Activated CD4-positive, alpha-beta T cell treated with anti-CD3 and anti-CD28 coated beads, Interleukin-2, amount 10 ng/mL, durations not matched to agents 7 days and 5 days (primary cell): ENCODE measurements at regions not wholly inside any gene's neighbourhood (a gene's known extent, or its start where the extent isn't known, plus 50 kb on each side); places are given as distances from the start of the nearest gene placed in this dataset.
"Not testable (repeated sequence)": the region's sequence is repeated elsewhere in the genome, so short reads cannot be mapped to it uniquely, and the experiment has no call there.

Experiments used
- CTCF ChIA-PET: fragments of 350-600 bp; sonication (Branson Sonifier 250); formaldehyde crosslinking; loops from one replicate; lab custom pipeline; 2021; ENCODE audit warnings: antibody characterized with exemption; lab: Charles Lee
- POLR2A ChIA-PET: fragments of 350-600 bp; sonication (Branson Sonifier 250); formaldehyde crosslinking; loops from one replicate; lab custom pipeline; 2021; ENCODE audit warnings: antibody characterized with exemption; lab: Charles Lee
- DNase-seq: peaks from one replicate; pipeline ENCODE4 v3.0.0-alpha.2; 2020
- H3K27ac Mint-ChIP-seq: one replicate; pipeline ENCODE4 v1.8.0; 2021; ENCODE audit warnings: mild to moderate bottlenecking, moderate library complexity, mixed read lengths
- H3K27me3 Mint-ChIP-seq: one replicate; pipeline ENCODE4 v1.8.0; 2021; ENCODE audit warnings: mixed read lengths
- H3K36me3 Mint-ChIP-seq: one replicate; pipeline ENCODE4 v1.8.0; 2021; ENCODE audit warnings: low read depth, mixed read lengths
- H3K4me1 Mint-ChIP-seq: one replicate; pipeline ENCODE4 v1.8.0; 2021; ENCODE audit warnings: mixed read lengths
- H3K4me3 Mint-ChIP-seq: one replicate; pipeline ENCODE4 v1.8.0; 2021; ENCODE audit warnings: mild to moderate bottlenecking, moderate library complexity, mixed read lengths
- H3K9me3 Mint-ChIP-seq: one replicate; pipeline ENCODE4 v1.8.0; 2021; ENCODE audit warnings: mixed read lengths

DNA sequence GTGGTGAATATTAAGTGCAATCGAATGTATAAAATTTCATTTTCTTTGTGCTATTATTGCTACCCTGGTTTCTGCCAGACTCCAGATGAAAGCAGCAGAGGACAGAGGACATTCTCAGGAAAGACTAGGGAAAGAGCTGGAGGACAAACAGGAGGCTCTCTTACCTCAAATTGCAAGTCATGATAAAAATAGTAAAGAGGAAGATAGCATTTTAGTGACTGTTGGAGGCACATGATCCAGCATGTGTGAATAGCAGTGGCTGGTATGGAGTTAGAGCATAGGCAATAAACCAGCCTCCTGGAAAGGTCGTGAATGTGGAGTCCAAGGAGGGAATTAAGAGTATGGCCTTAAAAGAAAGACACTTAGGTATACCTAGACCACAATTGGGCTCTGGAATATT, 1040.0 kb downstream of the STPG2 start:
- Mint-ChIP-seq H3K9me3 (no peaks in the 10 kb centered on the region), H3K4me1 (no peaks in the 10 kb centered on the region)

GRCh38 chr4:97104006-97104405, 1039.3 kb downstream of the STPG2 start:
- Mint-ChIP-seq H3K4me1 (no peaks in the 10 kb centered on the region), H3K9me3 (no peaks in the 10 kb centered on the region), H3K36me3 (no peaks in the 10 kb centered on the region), H3K27ac (no peak overlapping the region), H3K27me3 (no peaks in the 10 kb centered on the region), H3K4me3 (no peak overlapping the region)
- no peak for DNase-seq
- ChIA-PET POLR2A (no interaction called here), CTCF (no interaction called here)

More for the DNA sequence above, 1040.0 kb downstream of the STPG2 start:
- Mint-ChIP-seq H3K4me3 (no peak overlapping the region), H3K27me3 (no peaks in the 10 kb centered on the region), H3K36me3 (no peaks in the 10 kb centered on the region), H3K27ac (no peak overlapping the region)
- DNase-seq, result no peak
- CTCF ChIA-PET, result no interaction called here
- POLR2A ChIA-PET, result no interaction called here

- Mint-ChIP-seq H3K36me3 (no peaks in the 10 kb centered on the region), H3K9me3 (no peaks in the 10 kb centered on the region), H3K27me3 (no peaks in the 10 kb centered on the region), H3K4me1 (no peaks in the 10 kb centered on the region), H3K27ac (no peak overlapping the region), H3K4me3 (no peak overlapping the region)
- DNase-seq, result no peak
- ChIA-PET POLR2A (no interaction called here), CTCF (no interaction called here)
Measured at GRCh38 chr4:97104666-97105065, 1038.6 kb downstream of the STPG2 start.

- ChIA-PET POLR2A (no interaction called here), CTCF (no interaction called here)
- Mint-ChIP-seq H3K4me3 (no peak overlapping the region), H3K4me1 (no peaks in the 10 kb centered on the region), H3K27me3 (no peaks in the 10 kb centered on the region), H3K9me3 (no peaks in the 10 kb centered on the region), H3K36me3 (no peaks in the 10 kb centered on the region), H3K27ac (no peak overlapping the region)
- DNase-seq, result no peak
Measured at GRCh38 chr4:97105347-97106099, 1037.8 kb downstream of the STPG2 start.

- no peaks in the 10 kb centered on the region for H3K9me3 Mint-ChIP-seq
- no peaks in the 10 kb centered on the region for H3K27me3 Mint-ChIP-seq
- H3K36me3 Mint-ChIP-seq, result no peaks in the 10 kb centered on the region
- no peaks in the 10 kb centered on the region for H3K4me1 Mint-ChIP-seq
- POLR2A ChIA-PET, result no interaction called here
- CTCF ChIA-PET, result no interaction called here
- H3K27ac Mint-ChIP-seq, result no peak overlapping the region
- H3K4me3 Mint-ChIP-seq, result no peak overlapping the region
- no peak for DNase-seq
Measured at GRCh38 chr4:97106161-97106560, 1037.1 kb downstream of the STPG2 start.

GRCh38 chr4:97110506-97110905, 1032.8 kb downstream of the STPG2 start:
- ChIA-PET CTCF (no interaction called here), POLR2A (no interaction called here)
- no peak overlapping the region for H3K4me3 Mint-ChIP-seq
- H3K36me3 Mint-ChIP-seq, result no peaks in the 10 kb centered on the region
- no peak overlapping the region for H3K27ac Mint-ChIP-seq
- DNase-seq, result no peak
- no peaks in the 10 kb centered on the region for H3K4me1 Mint-ChIP-seq
- H3K27me3 Mint-ChIP-seq, result no peaks in the 10 kb centered on the region
- H3K9me3 Mint-ChIP-seq, result no peaks in the 10 kb centered on the region

GRCh38 chr4:97116511-97116910, 1026.8 kb downstream of the STPG2 start:
- ChIA-PET CTCF (interaction anchor here (0.6 kb wide), 1 partner anchor 11 kb away, joined by 5 read pairs; no protein-coding TSS in a partner anchor), POLR2A (no interaction called here)
- Mint-ChIP-seq H3K27ac (no peak overlapping the region), H3K9me3 (no peaks in the 10 kb centered on the region), H3K4me3 (no peak overlapping the region), H3K27me3 (no peaks in the 10 kb centered on the region), H3K4me1 (no peaks in the 10 kb centered on the region), H3K36me3 (no peaks in the 10 kb centered on the region)
- DNase-seq, result no peak

GRCh38 chr4:97121493-97121892, 1021.8 kb downstream of the STPG2 start:
- no peaks in the 10 kb centered on the region for H3K27me3 Mint-ChIP-seq
- no peak overlapping the region for H3K27ac Mint-ChIP-seq
- H3K9me3 Mint-ChIP-seq, result peaks cover 8% of the 10 kb centered on the region
- no peak for DNase-seq
- H3K4me1 Mint-ChIP-seq, result no peaks in the 10 kb centered on the region
- CTCF ChIA-PET, result no interaction called here
- H3K36me3 Mint-ChIP-seq, result no peaks in the 10 kb centered on the region
- no peak overlapping the region for H3K4me3 Mint-ChIP-seq
- POLR2A ChIA-PET, result no interaction called here

DNA sequence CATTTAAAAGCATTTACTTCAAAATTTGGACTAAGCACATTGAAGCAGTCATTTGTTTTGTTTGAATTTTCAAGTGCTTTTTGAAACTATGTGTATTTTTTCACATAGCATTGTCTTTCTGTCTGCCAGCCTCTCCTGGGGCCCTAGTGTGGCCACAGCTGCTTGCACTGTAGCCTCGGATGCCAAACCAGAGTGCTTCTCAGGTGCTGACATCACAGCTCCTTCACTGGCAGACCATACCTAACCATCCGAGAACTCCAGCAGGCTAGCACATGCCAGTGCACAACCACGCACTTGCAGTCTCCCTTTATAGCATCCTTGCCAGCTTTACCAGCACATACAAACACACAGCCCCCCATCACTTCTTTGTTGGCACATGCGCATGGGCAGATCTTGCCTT, 1019.7 kb downstream of the STPG2 start:
- Mint-ChIP-seq H3K4me1 (no peaks in the 10 kb centered on the region), H3K4me3 (no peak overlapping the region), H3K27me3 (no peaks in the 10 kb centered on the region), H3K36me3 (no peaks in the 10 kb centered on the region), H3K9me3 (peaks cover 11% of the 10 kb centered on the region), H3K27ac (no peak overlapping the region)
- ChIA-PET CTCF (no interaction called here), POLR2A (no interaction called here)
- DNase-seq, result no peak

- no peak for DNase-seq
- H3K27me3 Mint-ChIP-seq, result no peaks in the 10 kb centered on the region
- peaks cover 4% of the 10 kb centered on the region for H3K9me3 Mint-ChIP-seq
- CTCF ChIA-PET, result no interaction called here
- no peaks in the 10 kb centered on the region for H3K36me3 Mint-ChIP-seq
- no peak overlapping the region for H3K4me3 Mint-ChIP-seq
- no peaks in the 10 kb centered on the region for H3K4me1 Mint-ChIP-seq
- H3K27ac Mint-ChIP-seq, result no peak overlapping the region
- POLR2A ChIA-PET, result no interaction called here
Measured at GRCh38 chr4:97132435-97132834, 1010.8 kb downstream of the STPG2 start.

DNA sequence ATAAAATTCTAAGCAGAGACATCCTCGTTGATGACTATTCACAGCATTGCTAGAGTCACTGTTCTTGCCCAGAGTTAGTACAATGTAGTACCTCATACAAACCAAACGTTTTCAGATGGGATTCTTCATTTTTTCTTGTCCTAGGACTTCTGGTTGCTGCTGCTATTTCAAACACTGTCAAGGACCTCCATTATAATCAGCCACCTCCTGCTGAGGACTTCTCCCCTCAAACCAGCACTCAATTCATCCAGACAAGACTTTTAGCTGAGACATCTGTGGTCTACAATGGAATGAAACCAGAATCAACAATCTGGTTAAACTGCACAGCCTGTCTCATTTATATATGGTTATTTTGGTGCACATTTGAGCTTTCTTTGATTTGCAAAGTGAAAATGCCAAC, 1008.8 kb downstream of the STPG2 start:
- Mint-ChIP-seq H3K4me1 (no peaks in the 10 kb centered on the region), H3K4me3 (no peak overlapping the region), H3K27me3 (no peaks in the 10 kb centered on the region), H3K27ac (no peak overlapping the region), H3K36me3 (no peaks in the 10 kb centered on the region), H3K9me3 (peaks cover 9% of the 10 kb centered on the region)
- DNase-seq, result no peak
- ChIA-PET POLR2A (no interaction called here), CTCF (no interaction called here)

DNA sequence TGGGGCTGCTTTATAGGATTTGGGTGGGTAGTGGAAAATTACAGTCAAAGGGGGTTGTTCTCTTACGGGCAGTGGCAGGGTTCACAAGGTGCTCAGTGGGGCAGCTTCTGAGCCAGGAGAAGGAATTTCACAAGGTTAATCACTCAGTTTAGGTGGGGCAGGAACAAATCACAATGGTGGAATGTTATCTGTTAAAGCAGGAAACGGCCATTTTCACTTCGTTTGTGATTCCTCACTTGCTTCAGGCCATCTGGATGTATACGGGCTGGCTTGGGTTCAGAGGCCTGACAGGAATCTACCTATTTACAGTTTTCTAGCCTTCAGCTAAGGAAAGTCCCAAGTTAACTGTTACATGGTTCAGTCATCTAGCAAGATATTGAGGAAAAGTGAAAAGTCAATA, 1003.5 kb downstream of the STPG2 start:
- no peak overlapping the region for H3K27ac Mint-ChIP-seq
- DNase-seq, result no peak
- no peaks in the 10 kb centered on the region for H3K27me3 Mint-ChIP-seq
- H3K9me3 Mint-ChIP-seq, result peaks cover 15% of the 10 kb centered on the region
- ChIA-PET POLR2A (no interaction called here), CTCF (no interaction called here)
- H3K36me3 Mint-ChIP-seq, result no peaks in the 10 kb centered on the region
- H3K4me1 Mint-ChIP-seq, result no peaks in the 10 kb centered on the region
- H3K4me3 Mint-ChIP-seq, result no peak overlapping the region

DNA sequence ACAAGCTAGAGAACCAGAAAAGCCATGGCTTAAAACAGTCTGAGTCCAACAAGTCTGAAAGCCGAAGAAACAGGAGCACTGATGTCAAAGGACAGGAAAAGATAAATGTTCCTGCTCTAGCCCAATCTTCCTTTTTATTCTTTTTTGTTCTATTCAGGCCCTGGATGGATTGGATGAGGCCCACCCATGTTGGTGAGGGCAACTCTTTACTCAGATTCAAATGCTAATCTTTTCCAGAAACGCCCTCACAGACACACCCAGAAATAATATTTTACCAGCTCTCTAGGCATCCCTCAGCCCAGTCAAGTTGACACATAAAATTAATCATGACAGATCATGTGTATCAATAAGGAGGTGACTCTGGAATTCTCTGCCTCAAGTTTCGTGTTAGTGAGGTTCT, 1002.7 kb downstream of the STPG2 start:
- DNase-seq, result no peak

GRCh38 chr4:97141332-97141731, 1001.9 kb downstream of the STPG2 start:
- H3K4me1 Mint-ChIP-seq, CTCF ChIA-PET, POLR2A ChIA-PET, H3K4me3 Mint-ChIP-seq, H3K27me3 Mint-ChIP-seq, H3K36me3 Mint-ChIP-seq, DNase-seq, H3K27ac Mint-ChIP-seq: not testable (repeated sequence)
- H3K9me3 Mint-ChIP-seq, result peaks cover 15% of the 10 kb centered on the region

More for the DNA sequence above, 1002.7 kb downstream of the STPG2 start:
- Mint-ChIP-seq H3K27me3 (no peaks in the 10 kb centered on the region), H3K9me3 (peaks cover 15% of the 10 kb centered on the region), H3K27ac (no peak overlapping the region), H3K36me3 (no peaks in the 10 kb centered on the region), H3K4me3 (no peak overlapping the region), H3K4me1 (no peaks in the 10 kb centered on the region)
- ChIA-PET CTCF (no interaction called here), POLR2A (no interaction called here)
